Stimulated activated CD4-positive, alpha-beta T cell treated with anti-CD3 and anti-CD28 coated beads, TNF-alpha, amount 100 ng/mL, for 1 hour (primary cell): ENCODE measurements at regions not wholly inside any gene's neighbourhood (a gene's known extent, or its start where the extent isn't known, plus 50 kb on each side); places are given as distances from the start of the nearest gene placed in this dataset.
"Not testable (repeated sequence)": the region's sequence is repeated elsewhere in the genome, so short reads cannot be mapped to it uniquely, and the experiment has no call there.

Experiments
- DNase-seq, 3 donors: peaks; one replicate each; pipeline ENCODE4 v3.0.0-alpha.2; 2020; ENCODE audit warnings: low read depth in 3 of 3, low spot score in 1 of 3

GRCh38 chr6:160804639-160805038 is 102.6 kb downstream of the PLG start:
- no peak for DNase-seq

- no peak for DNase-seq
These were observed 106.2 kb downstream of the PLG start for GRCh38 chr6:160808263-160808662.

GRCh38 chr6:160810238-160810637 is 108.2 kb downstream of the PLG start:
- no peak for DNase-seq

- no peak for DNase-seq
These were observed 110.1 kb downstream of the PLG start for GRCh38 chr6:160812097-160812496.

- DNase-seq, result no peak
These were observed 116.9 kb downstream of the PLG start for GRCh38 chr6:160818934-160819333.

GRCh38 chr6:160820661-160821060 is 118.6 kb downstream of the PLG start:
- DNase-seq, result not testable (repeated sequence)

GRCh38 chr6:160831739-160832138 is 129.7 kb downstream of the PLG start:
- DNase-seq, result no peak

GRCh38 chr6:160832422-160832821 is 130.4 kb downstream of the PLG start:
- no peak for DNase-seq

- no peak for DNase-seq
These were observed 135.1 kb downstream of the PLG start for GRCh38 chr6:160837146-160837545.

- no peak for DNase-seq
These were observed 140.5 kb upstream of the MAP3K4 start for GRCh38 chr6:160851031-160851430.

GRCh38 chr6:160853946-160854345 is 137.6 kb upstream of the MAP3K4 start:
- DNase-seq, result no peak

- no peak for DNase-seq
These were observed 132.7 kb upstream of the MAP3K4 start for GRCh38 chr6:160858886-160859285.

GRCh38 chr6:160859822-160860221 is 131.7 kb upstream of the MAP3K4 start:
- DNase-seq, result no peak

- no peak for DNase-seq
These were observed 129.7 kb upstream of the MAP3K4 start for GRCh38 chr6:160861824-160862223.

GRCh38 chr6:160863782-160864181 is 127.8 kb upstream of the MAP3K4 start:
- DNase-seq, result no peak

- DNase-seq, result no peak
These were observed 120.2 kb upstream of the MAP3K4 start for GRCh38 chr6:160871320-160871719.

GRCh38 chr6:160881148-160881808 is 110.3 kb upstream of the MAP3K4 start:
- DNase-seq, result no peak

GRCh38 chr6:160882006-160882405 is 109.6 kb upstream of the MAP3K4 start:
- no peak for DNase-seq

GRCh38 chr6:160882791-160883279 is 108.7 kb upstream of the MAP3K4 start:
- DNase-seq, result no peak

GRCh38 chr6:160883560-160883959 is 108.0 kb upstream of the MAP3K4 start:
- DNase-seq, result no peak

GRCh38 chr6:160883999-160884398 is 107.6 kb upstream of the MAP3K4 start:
- no peak for DNase-seq

GRCh38 chr6:160889148-160889547 is 102.4 kb upstream of the MAP3K4 start:
- not testable (repeated sequence) for DNase-seq

- no peak for DNase-seq
These were observed 99.9 kb upstream of the MAP3K4 start for GRCh38 chr6:160891690-160892089.
